IMR-90 (cell line): ENCODE measurements at regions not wholly inside any gene's neighbourhood (a gene's known extent, or its start where the extent isn't known, plus 50 kb on each side); places are given as distances from the start of the nearest gene placed in this dataset.

Experiments used
- ATAC-seq: fragments of 200-7000 bp; cut with Tn5 transposase; 2 replicates; pipeline ENCODE4 v1.9.1; 2020; ENCODE audit warnings: low read depth, mild to moderate bottlenecking, moderate library complexity
- BruUV-seq: library from RNA; stranded (reverse); fragments of 400-500 nt; replicated peaks from 2 replicates; lab custom pipeline; 2021; lab: Mats Ljungman, UMichigan
- CTCF ChIA-PET: fragments of 300-600 bp; formaldehyde crosslinking; extraction: SDS; loops from one replicate; lab custom pipeline; 2021; ENCODE audit warnings: antibody characterized with exemption; lab: Yijun Ruan, JAX
- POLR2A ChIA-PET: fragments of 300-600 bp; sonication (Branson Sonifier 250); formaldehyde crosslinking; loops from one replicate; lab custom pipeline; 2022; ENCODE audit warnings: antibody characterized with exemption; ENCODE audit not compliant: unreplicated experiment; lab: Charles Lee
- DNase-seq: peaks from one replicate; pipeline ENCODE4 v3.0.0; 2013
- H2AFZ ChIP-seq: replicated peaks from 2 replicates; pipeline ENCODE3; 2013; ENCODE audit warnings: low read length, mild to moderate bottlenecking; ENCODE audit not compliant: poor library complexity
- H2AK5ac ChIP-seq: 2 replicates; pipeline ENCODE4 v1.6.1; 2013; ENCODE audit warnings: low read depth, low read length, inconsistent platforms
- H2AK9ac ChIP-seq: replicated peaks from 2 replicates; pipeline ENCODE3; 2013; ENCODE audit warnings: mild to moderate bottlenecking, low read depth, low read length, moderate library complexity; ENCODE audit not compliant: poor library complexity
- H2BK120ac ChIP-seq: 2 replicates; pipeline ENCODE4 v1.6.1; 2013; ENCODE audit warnings: low read depth, low read length, inconsistent platforms
- H2BK15ac ChIP-seq: 3 replicates; pipeline ENCODE4 v1.6.1; 2013; ENCODE audit warnings: low read depth, low read length, inconsistent platforms
- H2BK20ac ChIP-seq: 2 replicates; pipeline ENCODE4 v1.6.1; 2013; ENCODE audit warnings: low read depth, mild to moderate bottlenecking, inconsistent platforms, low read length, moderate library complexity
- H2BK5ac ChIP-seq: 2 replicates; pipeline ENCODE4 v1.6.1; 2013; ENCODE audit warnings: mild to moderate bottlenecking, low read depth, low read length, inconsistent platforms; ENCODE audit not compliant: poor library complexity, severe bottlenecking
- H3K14ac ChIP-seq: replicated peaks from 2 replicates; pipeline ENCODE4 v1.6.1; 2013; ENCODE audit warnings: low read depth, low read length, inconsistent platforms
- H3K18ac ChIP-seq: 2 replicates; pipeline ENCODE4 v1.6.1; 2013; ENCODE audit warnings: low read depth, low read length, control low read depth
- H3K23ac ChIP-seq: 2 replicates; pipeline ENCODE4 v1.6.1; 2013; ENCODE audit warnings: low read depth, low read length, inconsistent platforms
- H3K27ac ChIP-seq: 2 replicates; pipeline ENCODE4 v1.5.1; 2013; ENCODE audit warnings: mild to moderate bottlenecking, control low read depth, low read length; ENCODE audit not compliant: insufficient read depth
- H3K27me3 ChIP-seq: 2 replicates; pipeline ENCODE4 v1.6.1; 2013; ENCODE audit warnings: low read length; ENCODE audit not compliant: control insufficient read depth, insufficient read depth
- H3K36me3 ChIP-seq: 2 replicates; pipeline ENCODE4 v1.6.1; 2013; ENCODE audit warnings: low read length, mixed read lengths; ENCODE audit not compliant: control insufficient read depth, insufficient read depth
- H3K4ac ChIP-seq: 2 replicates; pipeline ENCODE4 v1.6.1; 2013; ENCODE audit warnings: low read depth, low read length, inconsistent platforms
- H3K4me1 ChIP-seq: 2 replicates; pipeline ENCODE4 v1.6.1; 2013; ENCODE audit warnings: low read length, mixed read lengths; ENCODE audit not compliant: control insufficient read depth, insufficient read depth
- H3K4me2 ChIP-seq: 2 replicates; pipeline ENCODE4 v1.6.1; 2013; ENCODE audit warnings: low read depth, mild to moderate bottlenecking, control low read depth, low read length, moderate library complexity
- H3K4me3 ChIP-seq: 2 replicates; pipeline ENCODE4 v1.5.1; 2013; ENCODE audit warnings: low read depth, mild to moderate bottlenecking, control low read depth, low read length, moderate library complexity; ENCODE audit not compliant: insufficient read depth
- H3K56ac ChIP-seq: 2 replicates; pipeline ENCODE4 v1.6.1; 2013; ENCODE audit warnings: low read length, inconsistent platforms; ENCODE audit not compliant: insufficient read depth; ENCODE audit errors: extremely low read depth
- H3K79me1 ChIP-seq, 2 experiments: 2 replicates each; pipeline ENCODE4 v1.6.1; 2013; ENCODE audit warnings: low read length in 2 of 2, inconsistent platforms in 1 of 2, low read depth in 1 of 2
- H3K9ac ChIP-seq: 2 replicates; pipeline ENCODE4 v1.6.1; 2013; ENCODE audit warnings: low read depth, low read length, control low read depth
- H3K9me1 ChIP-seq: 2 replicates; pipeline ENCODE4 v1.6.1; 2013; ENCODE audit warnings: low read length, inconsistent platforms; ENCODE audit not compliant: insufficient read depth
- H3K9me3 ChIP-seq: 2 replicates; pipeline ENCODE4 v1.6.1; 2013; ENCODE audit warnings: low read length; ENCODE audit not compliant: control insufficient read depth, insufficient read depth
- H4K20me1 ChIP-seq: 2 replicates; pipeline ENCODE4 v1.6.1; 2013; ENCODE audit warnings: low read length, inconsistent platforms; ENCODE audit not compliant: insufficient read depth
- H4K5ac ChIP-seq: 2 replicates; pipeline ENCODE4 v1.6.1; 2013; ENCODE audit warnings: mild to moderate bottlenecking, low read depth, low read length, control low read depth
- H4K8ac ChIP-seq, 2 experiments: 2 replicates each; pipeline ENCODE4 v1.6.1; 2013; ENCODE audit warnings: low read depth in 2 of 2, low read length in 2 of 2, control low read depth in 1 of 2, inconsistent platforms in 1 of 2
- H4K91ac ChIP-seq: 2 replicates; pipeline ENCODE4 v1.6.1; 2013; ENCODE audit warnings: low read depth, low read length, inconsistent platforms; ENCODE audit not compliant: insufficient read depth
- BHLHE40 ChIP-seq: fragments of 150-350 bp; IDR thresholded peaks from 2 replicates; pipeline ENCODE4 v1.6.1; 2016; ENCODE audit warnings: mild to moderate bottlenecking, low read depth, low read length
- CEBPB ChIP-seq: IDR thresholded peaks from 2 replicates; pipeline ENCODE4 v1.6.1; 2012; ENCODE audit warnings: low read depth, low read length, improper control_type of control experiment
- MAFK ChIP-seq: IDR thresholded peaks from 2 replicates; pipeline ENCODE4 v1.6.1; 2012; ENCODE audit warnings: low read depth, low read length, improper control_type of control experiment
- MXI1 ChIP-seq: IDR thresholded peaks from 2 replicates; pipeline ENCODE4 v1.6.1; 2012; ENCODE audit warnings: low read depth, mild to moderate bottlenecking, low read length, moderate library complexity, borderline replicate concordance
- POLR2A ChIP-seq: IDR thresholded peaks from 2 replicates; pipeline ENCODE4 v1.6.1; 2012; ENCODE audit warnings: mild to moderate bottlenecking, low read depth, low read length
- RAD21 ChIP-seq: IDR thresholded peaks from 2 replicates; pipeline ENCODE4 v1.6.1; 2012; ENCODE audit warnings: low read length, improper control_type of control experiment
- RCOR1 ChIP-seq: IDR thresholded peaks from 2 replicates; pipeline ENCODE4 v1.6.1; 2012; ENCODE audit warnings: mild to moderate bottlenecking, low read length, improper control_type of control experiment; ENCODE audit not compliant: insufficient replicate concordance
- RFX5 ChIP-seq: IDR thresholded peaks from 2 replicates; pipeline ENCODE4 v1.8.0; 2012; ENCODE audit warnings: low read depth, mild to moderate bottlenecking, low read length, moderate library complexity
- USF2 ChIP-seq: fragments of 150-350 bp; IDR thresholded peaks from 2 replicates; pipeline ENCODE4 v1.6.1; 2017; ENCODE audit warnings: mild to moderate bottlenecking, antibody characterized with exemption, low read length, low read depth
- WGBS, 2 experiments: methylation state at CpG; one replicate each; pipeline versions ENCODE4 v1.1.5 to v1.1.7; 2013; ENCODE audit warnings: missing lambda C conversion rate in 2 of 2; ENCODE audit not compliant: insufficient read length in 1 of 2; ENCODE audit errors: extremely low coverage in 2 of 2; 5-methylcytosine and 5-hydroxymethylcytosine counted together
- dilution Hi-C: fragments of 300-500 bp; cut with HindIII; formaldehyde crosslinking; loops from one replicate; pipeline ENCODE4 v1.14.3; 2018; ENCODE audit warnings: low sequenced_read_pairs; ENCODE audit not compliant: unreplicated experiment
- in situ Hi-C: fragments of 300-500 bp; cut with MboI; formaldehyde crosslinking; loops from 3 replicates; pipeline ENCODE4 v1.14.3; 2019; ENCODE audit warnings: low sequenced_read_pairs, inconsistent platforms, mixed read lengths
- intact Hi-C: fragments of 100-400 bp; cut with micrococcal nuclease; formaldehyde crosslinking; loops from 2 replicates; pipeline ENCODE4 v1.10.0; 2022
- TF ChIP-seq, protein P1 (sequence below): fragments of 150-350 bp; IDR thresholded peaks from 2 replicates; pipeline ENCODE4 v1.6.1; 2016; ENCODE audit warnings: low read depth, mild to moderate bottlenecking, low read length, moderate library complexity, borderline replicate concordance

- Histone ChIP-seq H2BK5ac (no peak overlapping the region), H3K4me2 (no peak overlapping the region), H3K79me1 (no peaks in the 10 kb centered on the region), H4K91ac (no peak overlapping the region), H3K27ac (no peak overlapping the region), H3K9me1 (peaks cover under 1% of the 10 kb centered on the region; the same call in 1 of the 2 replicates), H2AK9ac (no peak overlapping the region), H3K14ac (no peak overlapping the region), H4K8ac (no peak overlapping the region), H2BK120ac (no peak overlapping the region), H3K36me3 (no peaks in the 10 kb centered on the region), H4K5ac (no peak overlapping the region), H3K18ac (no peak overlapping the region), H2BK20ac (no peak overlapping the region), H3K9me3 (no peaks in the 10 kb centered on the region), H3K4ac (no peak overlapping the region), H3K4me1 (no peaks in the 10 kb centered on the region), H3K27me3 (no peaks in the 10 kb centered on the region), H3K4me3 (no peak overlapping the region), H2AK5ac (no peak overlapping the region), H3K56ac (no peak overlapping the region), H2BK15ac (no peak overlapping the region), H3K9ac (no peak overlapping the region), H4K20me1 (no peaks in the 10 kb centered on the region), H2AFZ (no peak overlapping the region), H3K23ac (no peak overlapping the region)
- no CpG with 5 or more reads among the region's 3 CpGs for WGBS, 2 experiments
- in situ Hi-C loops (no loop called here), dilution Hi-C loops (no loop called here), intact Hi-C loops (no loop called here)
- no TSS peak for BruUV-seq
- no peak for TF ChIP-seq RCOR1
- TF ChIP-seq CEBPB: no peak
- TF ChIP-seq MAFK: no peak
- TF ChIP-seq RAD21: no peak
- TF ChIP-seq RFX5: no peak
- TF ChIP-seq USF2: no peak
- TF ChIP-seq, protein P1, sequence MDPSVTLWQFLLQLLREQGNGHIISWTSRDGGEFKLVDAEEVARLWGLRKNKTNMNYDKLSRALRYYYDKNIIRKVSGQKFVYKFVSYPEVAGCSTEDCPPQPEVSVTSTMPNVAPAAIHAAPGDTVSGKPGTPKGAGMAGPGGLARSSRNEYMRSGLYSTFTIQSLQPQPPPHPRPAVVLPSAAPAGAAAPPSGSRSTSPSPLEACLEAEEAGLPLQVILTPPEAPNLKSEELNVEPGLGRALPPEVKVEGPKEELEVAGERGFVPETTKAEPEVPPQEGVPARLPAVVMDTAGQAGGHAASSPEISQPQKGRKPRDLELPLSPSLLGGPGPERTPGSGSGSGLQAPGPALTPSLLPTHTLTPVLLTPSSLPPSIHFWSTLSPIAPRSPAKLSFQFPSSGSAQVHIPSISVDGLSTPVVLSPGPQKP: no peak
- no peak for TF ChIP-seq BHLHE40
- TF ChIP-seq MXI1: no peak
- no peak for TF ChIP-seq POLR2A
- no peak for DNase-seq
- ChIA-PET CTCF (no interaction called here), POLR2A (no interaction called here)
- ATAC-seq: no peak
Measured at GRCh38 chr6:1247894-1248293, 64.0 kb upstream of the FOXQ1 start.
